IMR-90 (cell line): ENCODE measurements at regions not wholly inside any gene's neighbourhood (a gene's known extent, or its start where the extent isn't known, plus 50 kb on each side); places are given as distances from the start of the nearest gene placed in this dataset.

Experiments
- ATAC-seq: fragments of 200-7000 bp; cut with Tn5 transposase; 2 replicates; pipeline ENCODE4 v1.9.1; 2020; ENCODE audit warnings: low read depth, mild to moderate bottlenecking, moderate library complexity
- BruUV-seq: library from RNA; stranded (reverse); fragments of 400-500 nt; replicated peaks from 2 replicates; lab custom pipeline; 2021; lab: Mats Ljungman, UMichigan
- CTCF ChIA-PET: fragments of 300-600 bp; formaldehyde crosslinking; extraction: SDS; loops from one replicate; lab custom pipeline; 2021; ENCODE audit warnings: antibody characterized with exemption; lab: Yijun Ruan, JAX
- POLR2A ChIA-PET: fragments of 300-600 bp; sonication (Branson Sonifier 250); formaldehyde crosslinking; loops from one replicate; lab custom pipeline; 2022; ENCODE audit warnings: antibody characterized with exemption; ENCODE audit not compliant: unreplicated experiment; lab: Charles Lee
- DNase-seq: peaks from one replicate; pipeline ENCODE4 v3.0.0; 2013
- H2AFZ ChIP-seq: replicated peaks from 2 replicates; pipeline ENCODE3; 2013; ENCODE audit warnings: low read length, mild to moderate bottlenecking; ENCODE audit not compliant: poor library complexity
- H2AK5ac ChIP-seq: 2 replicates; pipeline ENCODE4 v1.6.1; 2013; ENCODE audit warnings: low read depth, low read length, inconsistent platforms
- H2AK9ac ChIP-seq: replicated peaks from 2 replicates; pipeline ENCODE3; 2013; ENCODE audit warnings: mild to moderate bottlenecking, low read depth, low read length, moderate library complexity; ENCODE audit not compliant: poor library complexity
- H2BK120ac ChIP-seq: 2 replicates; pipeline ENCODE4 v1.6.1; 2013; ENCODE audit warnings: low read depth, low read length, inconsistent platforms
- H2BK15ac ChIP-seq: 3 replicates; pipeline ENCODE4 v1.6.1; 2013; ENCODE audit warnings: low read depth, low read length, inconsistent platforms
- H2BK20ac ChIP-seq: 2 replicates; pipeline ENCODE4 v1.6.1; 2013; ENCODE audit warnings: low read depth, mild to moderate bottlenecking, inconsistent platforms, low read length, moderate library complexity
- H2BK5ac ChIP-seq: 2 replicates; pipeline ENCODE4 v1.6.1; 2013; ENCODE audit warnings: mild to moderate bottlenecking, low read depth, low read length, inconsistent platforms; ENCODE audit not compliant: poor library complexity, severe bottlenecking
- H3K14ac ChIP-seq: replicated peaks from 2 replicates; pipeline ENCODE4 v1.6.1; 2013; ENCODE audit warnings: low read depth, low read length, inconsistent platforms
- H3K18ac ChIP-seq: 2 replicates; pipeline ENCODE4 v1.6.1; 2013; ENCODE audit warnings: low read depth, low read length, control low read depth
- H3K23ac ChIP-seq: 2 replicates; pipeline ENCODE4 v1.6.1; 2013; ENCODE audit warnings: low read depth, low read length, inconsistent platforms
- H3K27ac ChIP-seq: 2 replicates; pipeline ENCODE4 v1.5.1; 2013; ENCODE audit warnings: mild to moderate bottlenecking, control low read depth, low read length; ENCODE audit not compliant: insufficient read depth
- H3K27me3 ChIP-seq: 2 replicates; pipeline ENCODE4 v1.6.1; 2013; ENCODE audit warnings: low read length; ENCODE audit not compliant: control insufficient read depth, insufficient read depth
- H3K36me3 ChIP-seq: 2 replicates; pipeline ENCODE4 v1.6.1; 2013; ENCODE audit warnings: low read length, mixed read lengths; ENCODE audit not compliant: control insufficient read depth, insufficient read depth
- H3K4ac ChIP-seq: 2 replicates; pipeline ENCODE4 v1.6.1; 2013; ENCODE audit warnings: low read depth, low read length, inconsistent platforms
- H3K4me1 ChIP-seq: 2 replicates; pipeline ENCODE4 v1.6.1; 2013; ENCODE audit warnings: low read length, mixed read lengths; ENCODE audit not compliant: control insufficient read depth, insufficient read depth
- H3K4me2 ChIP-seq: 2 replicates; pipeline ENCODE4 v1.6.1; 2013; ENCODE audit warnings: low read depth, mild to moderate bottlenecking, control low read depth, low read length, moderate library complexity
- H3K4me3 ChIP-seq: 2 replicates; pipeline ENCODE4 v1.5.1; 2013; ENCODE audit warnings: low read depth, mild to moderate bottlenecking, control low read depth, low read length, moderate library complexity; ENCODE audit not compliant: insufficient read depth
- H3K56ac ChIP-seq: 2 replicates; pipeline ENCODE4 v1.6.1; 2013; ENCODE audit warnings: low read length, inconsistent platforms; ENCODE audit not compliant: insufficient read depth; ENCODE audit errors: extremely low read depth
- H3K79me1 ChIP-seq, 2 experiments: 2 replicates each; pipeline ENCODE4 v1.6.1; 2013; ENCODE audit warnings: low read length in 2 of 2, inconsistent platforms in 1 of 2, low read depth in 1 of 2
- H3K9ac ChIP-seq: 2 replicates; pipeline ENCODE4 v1.6.1; 2013; ENCODE audit warnings: low read depth, low read length, control low read depth
- H3K9me1 ChIP-seq: 2 replicates; pipeline ENCODE4 v1.6.1; 2013; ENCODE audit warnings: low read length, inconsistent platforms; ENCODE audit not compliant: insufficient read depth
- H3K9me3 ChIP-seq: 2 replicates; pipeline ENCODE4 v1.6.1; 2013; ENCODE audit warnings: low read length; ENCODE audit not compliant: control insufficient read depth, insufficient read depth
- H4K20me1 ChIP-seq: 2 replicates; pipeline ENCODE4 v1.6.1; 2013; ENCODE audit warnings: low read length, inconsistent platforms; ENCODE audit not compliant: insufficient read depth
- H4K5ac ChIP-seq: 2 replicates; pipeline ENCODE4 v1.6.1; 2013; ENCODE audit warnings: mild to moderate bottlenecking, low read depth, low read length, control low read depth
- H4K8ac ChIP-seq, 2 experiments: 2 replicates each; pipeline ENCODE4 v1.6.1; 2013; ENCODE audit warnings: low read depth in 2 of 2, low read length in 2 of 2, control low read depth in 1 of 2, inconsistent platforms in 1 of 2
- H4K91ac ChIP-seq: 2 replicates; pipeline ENCODE4 v1.6.1; 2013; ENCODE audit warnings: low read depth, low read length, inconsistent platforms; ENCODE audit not compliant: insufficient read depth
- BHLHE40 ChIP-seq: fragments of 150-350 bp; IDR thresholded peaks from 2 replicates; pipeline ENCODE4 v1.6.1; 2016; ENCODE audit warnings: mild to moderate bottlenecking, low read depth, low read length
- CEBPB ChIP-seq: IDR thresholded peaks from 2 replicates; pipeline ENCODE4 v1.6.1; 2012; ENCODE audit warnings: low read depth, low read length, improper control_type of control experiment
- CHD1 ChIP-seq: IDR thresholded peaks from 2 replicates; pipeline ENCODE4 v1.6.1; 2012; ENCODE audit warnings: low read depth, low read length, improper control_type of control experiment
- CTCF ChIP-seq: conservative IDR thresholded peaks from 2 replicates; pipeline ENCODE4 v1.5.1; 2012; ENCODE audit warnings: mild to moderate bottlenecking, low read depth, low read length, improper control_type of control experiment
- FOS ChIP-seq: fragments of 150-350 bp; IDR thresholded peaks from 2 replicates; pipeline ENCODE4 v1.6.1; 2016; ENCODE audit warnings: low read depth, low read length
- MAFK ChIP-seq: IDR thresholded peaks from 2 replicates; pipeline ENCODE4 v1.6.1; 2012; ENCODE audit warnings: low read depth, low read length, improper control_type of control experiment
- MAZ ChIP-seq: IDR thresholded peaks from 2 replicates; pipeline ENCODE4 v1.6.1; 2012; ENCODE audit warnings: low read depth, mild to moderate bottlenecking, low read length, improper control_type of control experiment, moderate library complexity, borderline replicate concordance
- MXI1 ChIP-seq: IDR thresholded peaks from 2 replicates; pipeline ENCODE4 v1.6.1; 2012; ENCODE audit warnings: low read depth, mild to moderate bottlenecking, low read length, moderate library complexity, borderline replicate concordance
- NFE2L2 ChIP-seq: fragments of 150-350 bp; IDR thresholded peaks from 2 replicates; pipeline ENCODE4 v1.6.1; 2016; ENCODE audit warnings: low read depth, mild to moderate bottlenecking, low read length
- POLR2A ChIP-seq: IDR thresholded peaks from 2 replicates; pipeline ENCODE4 v1.6.1; 2012; ENCODE audit warnings: mild to moderate bottlenecking, low read depth, low read length
- RAD21 ChIP-seq: IDR thresholded peaks from 2 replicates; pipeline ENCODE4 v1.6.1; 2012; ENCODE audit warnings: low read length, improper control_type of control experiment
- RCOR1 ChIP-seq: IDR thresholded peaks from 2 replicates; pipeline ENCODE4 v1.6.1; 2012; ENCODE audit warnings: mild to moderate bottlenecking, low read length, improper control_type of control experiment; ENCODE audit not compliant: insufficient replicate concordance
- RFX5 ChIP-seq: IDR thresholded peaks from 2 replicates; pipeline ENCODE4 v1.8.0; 2012; ENCODE audit warnings: low read depth, mild to moderate bottlenecking, low read length, moderate library complexity
- SMC3 ChIP-seq: fragments of 150-350 bp; IDR thresholded peaks from 2 replicates; pipeline ENCODE4 v1.6.1; 2016; ENCODE audit warnings: low read depth, mild to moderate bottlenecking, antibody characterized with exemption, low read length, moderate library complexity
- WGBS, 2 experiments: methylation state at CpG; one replicate each; pipeline versions ENCODE4 v1.1.5 to v1.1.7; 2013; ENCODE audit warnings: missing lambda C conversion rate in 2 of 2; ENCODE audit not compliant: insufficient read length in 1 of 2; ENCODE audit errors: extremely low coverage in 2 of 2; 5-methylcytosine and 5-hydroxymethylcytosine counted together
- dilution Hi-C: fragments of 300-500 bp; cut with HindIII; formaldehyde crosslinking; loops from one replicate; pipeline ENCODE4 v1.14.3; 2018; ENCODE audit warnings: low sequenced_read_pairs; ENCODE audit not compliant: unreplicated experiment
- in situ Hi-C: fragments of 300-500 bp; cut with MboI; formaldehyde crosslinking; loops from 3 replicates; pipeline ENCODE4 v1.14.3; 2019; ENCODE audit warnings: low sequenced_read_pairs, inconsistent platforms, mixed read lengths
- intact Hi-C: fragments of 100-400 bp; cut with micrococcal nuclease; formaldehyde crosslinking; loops from 2 replicates; pipeline ENCODE4 v1.10.0; 2022
- TF ChIP-seq, protein P1 (sequence below): fragments of 150-350 bp; IDR thresholded peaks from 2 replicates; pipeline ENCODE4 v1.6.1; 2016; ENCODE audit warnings: low read depth, mild to moderate bottlenecking, low read length, moderate library complexity, borderline replicate concordance

DNA sequence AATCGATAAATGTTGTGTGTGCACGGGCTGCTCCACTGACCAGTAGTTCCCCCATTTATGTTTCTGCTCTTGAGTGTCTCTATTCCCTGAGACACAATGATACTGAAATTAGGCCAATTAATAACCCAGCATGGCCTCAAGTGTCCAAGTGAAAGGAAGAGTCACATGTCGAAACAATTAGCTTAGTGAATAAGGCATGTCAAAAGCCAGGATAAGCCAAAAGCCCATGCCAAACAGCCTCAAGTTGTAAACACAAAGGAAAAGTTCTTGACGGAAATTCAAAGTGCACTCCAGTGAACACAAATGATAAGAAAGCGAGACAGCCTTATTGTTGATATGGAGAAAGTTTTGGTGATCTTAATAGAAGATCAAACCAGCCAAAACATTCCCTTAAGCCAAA is 167.1 kb upstream of the C1QTNF7 start:
- DNase-seq, result no peak
- intact Hi-C loops, result no loop called here
- no peaks in the 10 kb centered on the region for H4K20me1 ChIP-seq

More for the DNA sequence above, 167.1 kb upstream of the C1QTNF7 start:
- Histone ChIP-seq H2AK9ac (no peak overlapping the region), H2BK120ac (no peak overlapping the region), H3K56ac (no peak overlapping the region), H3K36me3 (no peaks in the 10 kb centered on the region), H2BK20ac (no peak overlapping the region), H3K4ac (no peak overlapping the region), H2BK5ac (no peak overlapping the region), H3K23ac (no peak overlapping the region), H3K9me3 (0 out of 2 replicates have a peak, but pooled peaks cover 2% of the 10 kb centered on the region), H2AK5ac (no peak overlapping the region), H3K27me3 (0 out of 2 replicates have a peak, but pooled peaks cover 2% of the 10 kb centered on the region), H3K14ac (no peak overlapping the region), H3K4me3 (no peak overlapping the region), H3K18ac (no peak overlapping the region), H3K9me1 (no peaks in the 10 kb centered on the region), H2AFZ (no peak overlapping the region), H3K4me2 (no peak overlapping the region), H2BK15ac (no peak overlapping the region), H3K9ac (no peak overlapping the region), H3K27ac (no peak overlapping the region), H4K91ac (no peak overlapping the region), H4K5ac (no peak overlapping the region), H3K4me1 (no peaks in the 10 kb centered on the region), H3K79me1 (no peaks in the 10 kb centered on the region), H4K8ac (no peak overlapping the region)
- dilution Hi-C loops, result no loop called here
- ATAC-seq, result no peak
- ChIA-PET POLR2A (no interaction called here), CTCF (no interaction called here)
- in situ Hi-C loops, result no loop called here
- TF ChIP-seq NFE2L2 (no peak), CHD1 (no peak), SMC3 (no peak), MAZ (no peak), RFX5 (no peak), POLR2A (no peak), MXI1 (no peak), BHLHE40 (no peak), RAD21 (no peak), MAFK (no peak), CTCF (no peak), FOS (no peak), RCOR1 (no peak), CEBPB (no peak)
- TF ChIP-seq, protein P1, sequence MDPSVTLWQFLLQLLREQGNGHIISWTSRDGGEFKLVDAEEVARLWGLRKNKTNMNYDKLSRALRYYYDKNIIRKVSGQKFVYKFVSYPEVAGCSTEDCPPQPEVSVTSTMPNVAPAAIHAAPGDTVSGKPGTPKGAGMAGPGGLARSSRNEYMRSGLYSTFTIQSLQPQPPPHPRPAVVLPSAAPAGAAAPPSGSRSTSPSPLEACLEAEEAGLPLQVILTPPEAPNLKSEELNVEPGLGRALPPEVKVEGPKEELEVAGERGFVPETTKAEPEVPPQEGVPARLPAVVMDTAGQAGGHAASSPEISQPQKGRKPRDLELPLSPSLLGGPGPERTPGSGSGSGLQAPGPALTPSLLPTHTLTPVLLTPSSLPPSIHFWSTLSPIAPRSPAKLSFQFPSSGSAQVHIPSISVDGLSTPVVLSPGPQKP, result no peak
- 30% methylated on average over 1 of the region's 5 CpGs; no CpG with 5 or more reads in 1 of the 2 experiments for WGBS, 2 experiments
- BruUV-seq, result no TSS peak
